NCI-H69 (cell line): ENCODE measurements at regions not wholly inside any gene's neighbourhood (a gene's known extent, or its start where the extent isn't known, plus 50 kb on each side); places are given as distances from the start of the nearest gene placed in this dataset.
A peak's percentile ranks its signal among the peaks of the same experiment; 100 is the strongest.

ENCODE experiments used
- DNase-seq: peaks from one replicate; lab custom pipeline; 2025; lab: John Stamatoyannopoulos, UW

DNA sequence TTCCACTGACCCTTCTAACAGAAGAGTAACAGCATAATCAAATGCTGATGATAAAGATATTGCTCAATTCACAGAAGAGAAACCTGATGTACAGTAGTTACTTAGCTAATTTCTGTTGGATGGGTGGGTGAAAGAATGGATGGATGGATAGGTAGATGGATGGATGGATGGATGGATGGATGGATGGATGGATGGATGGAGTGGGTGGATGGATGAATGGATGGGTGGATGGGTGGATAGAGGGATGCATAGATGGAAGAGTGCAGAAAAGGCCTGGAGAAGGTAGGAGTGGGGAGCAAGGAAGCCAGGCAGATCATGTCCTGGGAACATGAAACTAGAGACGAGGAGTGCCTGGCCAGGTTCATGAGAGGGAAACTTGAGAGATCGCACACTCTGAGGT, 520.9 kb downstream of the BCL11B start:
- no peak for DNase-seq

DNA sequence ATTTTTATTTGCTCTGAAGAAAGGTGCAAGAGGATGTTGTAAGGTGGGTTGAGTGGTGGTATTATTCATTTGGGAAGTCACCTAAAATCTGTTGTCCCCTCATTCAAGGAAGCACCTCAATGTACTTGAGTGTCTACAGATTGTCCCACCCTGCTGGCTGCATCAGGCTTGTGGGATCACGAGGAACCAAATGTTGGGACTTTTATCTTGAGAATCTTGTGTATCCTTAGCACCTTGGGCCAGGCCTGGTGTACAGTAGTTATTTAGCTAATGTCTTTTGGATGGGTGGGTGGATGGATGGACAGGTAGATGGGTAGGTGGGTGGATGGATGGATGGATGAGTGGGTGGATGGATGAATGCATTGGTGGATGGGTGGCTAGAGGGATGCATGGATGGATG, 519.3 kb downstream of the BCL11B start:
- no peak for DNase-seq

DNA sequence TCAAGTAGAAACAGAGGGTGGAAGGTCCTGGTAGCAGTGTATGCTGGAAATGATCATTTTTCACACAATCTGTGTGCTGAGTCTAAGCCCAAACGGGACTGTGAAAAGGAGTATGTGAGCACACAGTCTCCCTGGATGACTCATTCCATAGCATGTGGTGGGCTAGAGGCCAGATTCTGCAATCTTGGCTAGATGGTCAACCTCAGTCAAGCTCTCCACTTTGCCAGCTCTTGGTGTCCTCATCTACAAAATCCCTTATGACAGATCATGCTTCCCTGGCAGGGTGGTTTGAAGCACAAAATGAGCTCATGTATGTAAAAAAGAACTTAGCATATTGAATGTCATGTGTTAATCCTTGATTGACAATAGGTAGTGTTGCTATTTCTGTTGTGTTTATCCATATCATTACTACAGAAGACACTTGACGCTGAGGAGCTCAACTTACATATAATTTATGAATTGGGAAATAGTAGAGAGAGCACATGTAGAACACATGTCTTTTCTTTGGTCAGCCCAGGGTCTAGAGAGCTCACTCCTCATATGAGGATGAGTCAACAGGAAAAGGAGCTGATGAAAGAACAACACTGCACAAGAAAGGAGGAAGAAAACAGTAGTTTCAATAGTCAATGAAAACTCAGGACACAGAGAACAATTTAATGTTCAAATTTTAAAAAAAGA, 517.5 kb downstream of the BCL11B start:
- DNase-seq: no peak

DNA sequence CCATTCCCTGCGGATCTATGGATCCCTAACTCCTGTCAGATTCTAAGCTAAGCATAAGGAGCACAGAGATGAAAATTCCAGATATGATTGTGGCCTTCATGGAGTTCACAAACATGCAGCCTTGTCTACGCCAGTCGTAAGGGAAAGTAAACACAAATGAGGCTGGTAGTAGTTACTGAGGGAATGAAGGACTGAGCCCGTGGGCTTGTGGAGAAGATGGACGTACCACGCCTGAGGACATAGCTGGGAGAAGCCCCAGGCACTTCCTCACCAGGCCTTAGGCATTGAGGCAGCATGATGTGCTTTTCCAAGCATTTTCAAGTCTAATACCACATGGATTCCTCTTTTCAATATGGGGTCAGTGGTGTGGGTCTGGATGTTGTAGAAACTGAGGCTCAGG, 515.2 kb downstream of the BCL11B start:
- DNase-seq: no peak

DNA sequence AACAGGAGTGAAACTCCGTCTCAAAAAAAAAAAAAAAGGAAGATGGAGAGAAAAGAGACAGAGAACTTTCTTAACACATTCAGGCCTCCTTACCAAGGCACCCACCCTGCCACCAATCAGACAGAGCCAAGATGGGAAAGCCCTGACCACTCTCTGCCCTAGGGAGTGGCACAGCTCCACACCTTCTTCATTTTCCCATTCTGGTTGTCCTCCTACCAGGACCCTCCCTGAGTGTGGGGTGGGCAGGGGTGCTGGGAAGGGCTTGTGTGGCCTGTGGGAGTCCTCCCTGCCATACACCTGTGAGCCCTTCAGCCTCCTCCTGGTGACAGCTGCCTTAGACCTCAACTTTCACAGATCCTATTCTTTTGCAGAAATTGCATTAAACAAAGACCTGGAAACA, 513.6 kb downstream of the BCL11B start:
- no peak for DNase-seq

DNA sequence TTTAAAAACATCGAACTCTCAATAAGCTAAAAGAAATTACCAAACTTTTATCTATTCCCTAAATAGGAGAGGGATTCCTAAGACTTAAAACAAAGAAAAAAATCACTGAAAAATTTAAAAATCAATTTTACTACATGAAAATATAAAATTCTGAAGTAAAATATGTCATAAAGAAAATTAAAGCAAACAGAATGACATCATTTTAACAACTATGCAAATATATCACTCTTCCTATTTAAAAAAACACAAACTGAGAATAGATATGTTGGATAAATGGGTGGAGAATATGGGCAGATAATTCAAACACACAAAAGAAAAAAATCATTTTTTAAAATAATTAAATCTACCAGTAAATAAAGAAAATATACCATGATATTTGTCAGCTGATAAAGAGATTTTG, 510.0 kb downstream of the BCL11B start:
- DNase-seq: no peak

DNA sequence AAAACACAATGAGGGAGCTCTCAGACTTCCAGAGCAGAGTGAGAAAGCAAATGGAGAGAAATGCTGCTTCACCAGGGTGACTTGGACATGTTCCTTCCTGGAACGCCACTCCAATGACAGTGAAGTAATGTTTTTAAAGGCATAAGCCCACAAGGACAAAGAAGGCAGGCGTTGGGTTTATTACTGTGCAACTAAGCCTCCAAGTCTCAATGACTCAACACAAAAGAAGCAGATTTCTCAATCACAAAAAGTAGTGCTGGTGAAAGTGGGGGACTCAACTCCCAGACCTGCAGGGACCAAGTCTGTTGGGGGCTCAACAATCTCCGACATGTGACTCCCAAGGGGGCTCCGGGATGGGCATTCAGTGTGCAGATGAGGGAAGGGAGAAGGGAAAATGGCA, 505.2 kb downstream of the BCL11B start:
- no peak for DNase-seq

DNA sequence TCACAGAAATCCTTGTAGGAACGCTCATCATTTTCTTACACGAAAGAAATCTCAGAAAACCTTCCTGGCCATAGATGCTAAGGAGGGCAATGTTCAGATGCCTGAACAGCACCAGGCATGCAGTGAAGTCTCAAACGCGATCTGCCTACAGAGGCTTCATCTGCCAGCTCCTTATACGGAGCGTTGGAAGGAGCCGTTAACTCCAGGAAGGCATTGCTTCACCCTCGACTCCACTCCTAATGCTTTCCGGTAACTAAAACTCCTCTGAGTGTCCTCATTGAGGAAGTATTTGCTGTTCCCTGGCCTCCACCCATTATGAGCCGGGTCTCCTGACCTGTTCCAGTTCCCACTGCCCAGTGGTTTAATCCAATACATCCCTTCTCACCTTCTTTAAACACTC, 502.7 kb downstream of the BCL11B start:
- DNase-seq: no peak

DNA sequence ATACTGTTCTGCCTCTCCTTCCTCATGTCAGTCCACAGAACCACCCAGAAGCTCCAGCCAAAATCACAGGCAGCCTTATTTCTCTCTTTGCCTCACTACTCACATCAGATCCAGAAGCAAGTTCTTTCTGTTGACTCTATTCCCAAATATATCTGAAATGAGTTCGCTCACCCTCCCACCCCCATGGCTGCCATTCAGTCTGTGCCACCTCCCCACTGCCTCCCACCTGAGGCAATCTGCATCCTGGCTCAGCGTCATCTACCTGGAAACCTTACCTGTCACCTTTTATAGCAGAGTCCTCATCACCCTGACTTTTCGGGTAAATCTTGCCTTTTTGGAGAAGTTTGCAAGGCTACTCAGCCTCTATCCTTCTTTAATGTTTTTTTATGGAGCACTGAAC, 501.8 kb downstream of the BCL11B start:
- no peak for DNase-seq

DNA sequence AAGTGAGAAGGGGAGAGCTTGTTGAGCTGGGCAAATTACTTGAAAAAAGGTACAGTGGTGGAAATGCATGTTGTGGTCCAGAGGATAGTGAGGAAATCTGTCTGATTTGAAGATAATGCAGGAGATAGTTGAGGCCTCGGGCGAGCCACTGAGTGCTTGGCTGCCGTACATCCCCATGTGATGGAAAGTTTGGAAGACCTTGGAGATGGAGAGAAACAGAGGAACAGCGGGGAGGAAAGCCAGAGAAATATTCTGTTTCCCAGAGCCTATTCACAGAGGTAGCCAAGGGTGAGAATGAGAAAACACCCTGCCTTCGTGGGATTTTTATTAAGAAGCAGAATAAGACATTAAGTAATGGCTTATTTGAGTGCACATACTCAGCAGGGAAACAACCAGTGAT, 498.2 kb downstream of the BCL11B start:
- no peak for DNase-seq

DNA sequence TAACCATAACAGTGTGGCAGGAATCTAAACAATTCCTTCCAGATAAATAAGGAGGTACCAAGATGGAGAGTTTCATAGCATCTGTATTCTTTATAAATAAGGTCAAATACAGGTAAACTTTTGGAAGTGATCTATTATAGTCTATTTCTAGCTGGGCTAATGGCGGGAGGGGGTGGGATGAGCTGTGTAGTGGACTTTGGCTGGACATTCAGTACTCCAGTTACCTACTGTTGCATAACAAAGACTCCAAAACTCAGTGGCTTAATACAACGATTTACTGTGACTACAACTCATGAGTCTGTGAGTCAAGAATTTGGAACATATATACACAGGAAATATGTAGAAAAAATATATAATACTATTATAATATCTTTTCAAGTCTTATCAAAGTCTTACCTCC, 496.1 kb downstream of the BCL11B start:
- no peak for DNase-seq

DNA sequence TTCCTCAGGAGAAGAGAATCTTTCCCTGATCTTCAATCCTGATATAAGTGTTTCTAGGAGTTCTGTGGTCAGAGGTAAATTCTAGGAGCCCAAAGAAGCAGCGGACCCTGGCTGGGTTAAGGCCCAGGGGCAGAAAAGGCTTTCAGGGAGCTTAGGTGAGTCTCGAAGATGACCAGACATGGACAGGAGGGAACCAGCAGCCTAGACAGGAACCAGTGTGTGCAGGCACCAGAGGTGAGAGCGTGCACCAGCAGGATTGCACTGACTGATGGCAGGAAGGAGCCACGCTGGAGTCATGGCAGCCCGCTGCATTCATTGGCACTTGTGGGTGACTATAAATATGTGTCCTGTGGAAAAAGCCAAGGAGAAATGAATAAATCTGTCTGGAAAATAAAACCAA, 489.9 kb downstream of the BCL11B start:
- DNase-seq: no peak

DNA sequence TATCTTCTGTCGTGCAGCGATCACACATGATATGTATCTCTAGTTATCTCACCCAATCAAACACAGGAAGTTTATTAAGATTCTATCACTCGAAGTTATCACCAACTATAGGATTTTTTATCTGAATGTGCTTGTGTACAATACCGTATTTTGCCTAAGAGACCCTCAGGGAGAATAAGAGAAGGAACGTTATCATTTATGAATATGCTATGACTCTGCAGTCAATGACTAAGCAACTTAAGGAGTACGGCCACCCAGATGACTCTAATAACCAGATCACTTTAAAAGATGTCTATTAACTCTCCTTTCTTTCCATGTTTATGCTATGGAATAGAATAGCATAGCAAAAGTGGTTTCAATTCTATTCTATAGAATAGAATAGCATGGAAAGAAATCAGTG, 486.4 kb downstream of the BCL11B start:
- no peak for DNase-seq

DNA sequence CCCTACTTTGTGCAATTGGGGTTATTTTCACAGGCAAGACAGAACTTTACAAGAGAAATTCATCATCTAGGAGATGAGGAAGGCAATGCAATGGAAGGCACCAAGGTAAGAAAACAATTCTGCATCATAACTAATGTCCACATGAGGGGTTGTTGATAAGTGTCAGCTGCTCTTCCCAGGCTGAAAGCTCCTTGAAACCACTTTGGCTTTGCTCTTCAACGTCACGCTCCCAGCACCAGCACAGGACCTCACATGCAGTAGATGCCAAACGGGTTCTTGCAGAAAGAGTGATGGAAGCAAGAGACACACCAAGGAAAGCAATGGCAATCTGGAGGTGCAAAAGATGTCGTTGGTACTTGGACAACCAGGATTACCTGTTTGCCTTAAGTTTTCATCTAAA, 485.5 kb downstream of the BCL11B start:
- no peak for DNase-seq

DNA sequence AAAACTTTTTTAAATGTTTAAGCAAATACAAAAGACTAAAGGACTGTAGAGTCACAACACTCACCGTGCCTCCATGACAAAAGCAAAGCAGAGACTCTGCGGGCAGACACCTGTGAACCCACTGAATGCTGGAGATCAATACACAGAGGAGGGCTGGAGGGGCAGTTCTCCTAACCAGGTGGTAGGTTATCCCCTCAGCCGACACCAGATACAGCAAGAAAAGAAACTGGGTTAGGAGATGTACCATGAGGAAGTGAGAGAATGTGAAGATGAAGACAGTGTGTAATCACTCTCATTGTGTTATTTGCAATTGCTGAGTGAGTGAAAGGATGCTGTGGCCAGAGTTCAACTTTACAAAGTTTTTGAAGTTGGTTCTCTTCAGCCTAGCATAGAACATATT, 480.3 kb downstream of the BCL11B start:
- no peak for DNase-seq

DNA sequence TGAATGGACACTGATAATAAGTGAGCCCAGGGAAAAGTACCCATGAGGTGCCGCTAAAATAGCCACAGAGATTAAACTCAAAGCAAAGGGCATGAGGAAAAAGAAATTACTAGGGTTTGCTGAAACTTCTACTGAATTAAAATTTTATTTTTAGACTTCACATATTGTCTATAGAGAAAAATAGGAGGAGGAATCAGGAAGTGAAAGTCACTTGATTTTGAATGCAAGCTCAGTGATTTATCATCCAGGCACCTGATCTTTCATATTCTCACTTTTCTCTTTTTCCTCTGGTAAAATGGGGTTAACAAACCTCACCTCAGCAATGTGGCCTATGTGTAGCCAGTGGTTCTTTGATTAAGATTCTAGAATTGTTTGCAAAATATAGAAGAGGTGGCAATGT, 479.8 kb downstream of the BCL11B start:
- no peak for DNase-seq

DNA sequence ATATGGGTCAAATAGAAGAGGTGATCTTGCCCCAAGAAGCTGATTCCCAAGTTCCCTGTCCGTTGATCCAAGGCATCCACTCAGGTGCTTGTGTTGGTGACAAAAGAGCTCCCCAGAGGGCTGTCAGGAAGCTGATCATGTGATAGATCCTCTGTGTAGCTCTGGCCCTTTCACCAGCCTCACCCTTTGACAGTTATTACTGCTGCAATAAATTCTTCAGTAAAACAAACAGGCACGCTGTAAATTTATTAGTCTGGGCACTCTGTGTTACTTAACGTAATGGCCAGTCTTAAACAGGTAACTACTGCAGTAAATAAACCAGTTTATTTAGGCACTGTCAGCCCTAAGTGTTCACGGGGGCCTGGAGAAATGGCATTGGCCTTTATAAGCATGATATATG, 473.9 kb downstream of the BCL11B start:
- DNase-seq: peak; percentile 33

DNA sequence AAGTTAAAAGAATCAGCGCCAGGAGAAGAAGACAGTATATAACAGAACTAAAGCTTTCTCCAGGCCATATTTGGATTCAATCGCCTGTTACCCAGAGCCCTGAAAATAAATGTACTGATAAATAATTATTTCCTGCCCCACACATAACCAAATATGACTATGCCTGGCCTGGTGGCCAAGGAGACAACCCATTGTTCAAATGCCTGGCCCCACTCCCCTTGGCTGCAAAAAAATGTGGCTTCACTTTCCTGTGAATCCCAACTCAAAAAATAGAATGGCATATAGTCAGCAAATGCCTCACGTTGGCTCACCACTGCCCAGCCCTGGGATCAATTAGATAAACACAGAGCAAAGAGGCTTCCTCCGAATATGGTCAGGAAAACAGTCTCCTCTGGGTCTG, 472.1 kb downstream of the BCL11B start:
- no peak for DNase-seq

DNA sequence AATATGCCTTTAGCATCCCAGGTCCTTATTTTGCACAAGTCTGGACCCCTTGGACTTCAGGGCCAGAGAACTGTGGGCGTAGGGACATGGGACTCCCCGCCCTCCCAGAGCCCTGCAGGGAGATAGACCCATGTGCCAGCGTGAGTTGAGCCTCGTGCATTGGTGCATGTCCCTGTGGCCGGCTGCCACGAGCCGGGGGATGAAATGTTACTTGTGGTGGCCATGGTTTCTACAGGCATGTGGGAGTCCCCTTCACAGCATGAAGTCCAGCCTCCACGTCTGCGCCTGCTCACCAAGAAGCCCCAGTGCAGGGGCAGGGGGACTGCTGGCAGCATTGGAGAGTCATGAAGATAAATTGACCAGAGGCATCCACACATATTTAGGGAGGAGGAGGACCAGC, 470.0 kb downstream of the BCL11B start:
- DNase-seq: no peak

DNA sequence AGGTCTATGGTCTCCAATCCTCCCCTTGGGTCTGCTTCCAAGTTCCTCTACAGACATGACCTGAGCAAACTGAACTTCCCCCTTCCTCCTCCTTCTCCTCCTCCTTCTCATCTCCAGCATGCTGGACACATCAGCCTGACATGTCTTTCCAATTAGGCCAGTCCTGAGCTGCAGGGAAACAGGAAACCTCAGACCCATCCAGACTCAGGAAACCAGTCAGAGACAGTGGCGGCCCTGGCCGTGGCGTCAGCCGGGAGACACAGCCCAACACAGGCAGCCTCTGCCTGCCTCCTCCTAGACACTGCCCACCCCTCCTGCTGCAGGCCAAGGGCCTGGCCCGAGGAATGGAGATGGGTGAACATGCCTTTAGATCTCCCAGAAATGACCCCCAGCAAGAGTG, 468.8 kb downstream of the BCL11B start:
- DNase-seq: no peak

DNA sequence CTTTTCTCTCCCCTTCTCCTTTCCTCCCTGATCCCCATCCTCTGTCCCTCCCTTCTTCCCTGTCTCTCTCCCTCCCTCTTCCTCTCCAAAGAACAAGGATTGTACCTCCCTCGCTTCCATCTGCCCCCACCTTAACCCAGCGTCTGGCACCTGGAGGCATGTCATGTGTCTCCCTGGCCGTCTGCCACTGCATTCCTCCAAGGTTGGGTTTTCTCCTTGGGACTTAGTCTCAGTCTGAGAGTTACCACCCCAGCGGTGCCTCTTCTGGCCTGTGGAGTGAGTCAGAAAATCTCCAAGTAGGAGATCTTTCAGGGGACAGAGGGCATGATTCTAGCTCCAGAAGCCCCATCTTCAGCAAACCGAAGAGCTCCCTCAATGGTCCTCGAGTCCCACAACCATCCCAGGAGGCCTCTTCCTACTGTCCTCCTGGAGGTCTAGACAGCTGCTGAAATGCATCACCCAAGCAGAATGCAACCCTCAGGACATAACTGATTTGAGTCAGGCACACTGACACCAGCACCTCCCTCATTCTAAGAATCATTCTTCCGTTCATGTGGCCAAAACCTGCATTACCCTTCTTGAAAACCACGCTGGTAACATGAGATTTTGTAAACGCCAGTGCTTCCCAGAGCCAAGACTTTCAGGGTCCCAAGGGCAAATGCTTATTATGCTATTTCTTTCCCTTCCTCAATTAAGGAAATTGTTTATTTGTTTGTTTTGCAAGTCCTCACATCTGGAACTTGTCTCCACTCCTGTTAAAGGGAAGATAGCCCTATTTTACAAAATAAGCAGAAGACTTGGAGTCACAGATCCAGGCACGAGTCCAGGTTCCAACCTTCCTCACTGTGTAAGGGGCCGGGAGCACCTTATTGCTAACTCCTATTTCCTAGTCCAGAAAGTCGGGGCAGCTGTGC, 463.2 kb downstream of the BCL11B start:
- DNase-seq: peak; percentile 23

DNA sequence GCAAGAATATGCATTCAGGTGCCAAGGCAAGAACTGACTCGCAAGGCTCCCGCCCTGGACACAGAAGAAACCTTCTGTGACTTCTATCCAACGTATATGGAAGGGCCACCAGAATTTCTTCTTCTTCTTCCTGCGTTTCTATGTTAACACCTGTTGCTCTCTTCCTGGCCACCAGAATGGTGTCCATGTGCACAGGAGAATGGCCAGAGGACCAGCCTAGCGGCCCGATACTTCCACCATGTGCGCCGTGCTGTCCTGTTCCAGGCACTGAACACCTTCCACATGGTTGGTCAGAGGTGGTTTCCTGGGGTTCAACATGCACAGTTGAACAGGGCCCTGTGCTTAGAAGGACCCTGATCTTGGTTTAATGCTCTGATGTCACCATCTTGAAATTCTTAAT, 455.8 kb downstream of the BCL11B start:
- no peak for DNase-seq

DNA sequence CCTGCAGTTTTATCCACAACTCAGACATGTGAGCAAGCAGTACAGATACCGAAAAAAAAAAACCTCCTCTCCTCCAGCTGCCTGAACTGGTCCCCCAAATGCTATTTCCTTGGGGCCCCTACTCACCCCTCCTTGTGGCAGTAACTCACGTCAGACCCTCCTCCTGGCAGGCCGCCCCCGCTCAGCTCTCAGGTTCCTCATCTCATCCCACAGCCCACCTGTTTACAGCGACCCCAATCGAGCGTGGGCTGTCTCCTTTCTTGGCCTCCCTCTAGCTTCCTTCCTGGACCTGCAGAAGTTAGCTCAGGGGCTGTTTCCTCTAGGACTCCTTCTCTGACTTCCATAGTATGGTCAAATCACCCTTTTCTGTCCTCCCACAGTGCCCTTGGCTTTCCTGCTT, 455.3 kb downstream of the BCL11B start:
- no peak for DNase-seq
